A549 (cell line): ENCODE measurements at regions not wholly inside any gene's neighbourhood (a gene's known extent, or its start where the extent isn't known, plus 50 kb on each side); places are given as distances from the start of the nearest gene placed in this dataset.

ENCODE experiments used
- CHD2 ChIP-seq: fragments of 150-350 bp; IDR thresholded peaks from 2 replicates; pipeline ENCODE4 v1.6.1; 2014; ENCODE audit warnings: low read length; ENCODE audit not compliant: partially characterized antibody
- CHD4 ChIP-seq: fragments of 200-600 bp; sonication (generic); IDR thresholded peaks from 2 replicates; pipeline ENCODE4 v1.6.1; 2016; ENCODE audit warnings: antibody characterized with exemption, mild to moderate bottlenecking, borderline replicate concordance
- EP300 ChIP-seq, 2 experiments: fragments of >200 bp; sonication (Bioruptor Twin); formaldehyde crosslinking; IDR thresholded peaks; 2 replicates in 1 of 2; 3 replicates in 1 of 2; pipeline ENCODE4 v1.6.1; 2016 to 2017
- MAFK ChIP-seq: fragments of 450-650 bp; IDR thresholded peaks from 2 replicates; pipeline ENCODE4 v1.6.1; 2014; ENCODE audit not compliant: partially characterized antibody
- POLR2A ChIP-seq: IDR thresholded peaks from 2 replicates; pipeline ENCODE4 v1.6.1; 2012; ENCODE audit warnings: mild to moderate bottlenecking, low read length
- TF ChIP-seq, protein P1 (sequence below): fragments of >200 bp; sonication (Bioruptor Twin); formaldehyde crosslinking; IDR thresholded peaks from 3 replicates; pipeline ENCODE4 v1.6.1; 2016
- TF ChIP-seq, protein P2 (sequence below): fragments of >200 bp; sonication (Bioruptor Twin); formaldehyde crosslinking; IDR thresholded peaks from 3 replicates; pipeline ENCODE4 v1.5.1; 2016

DNA sequence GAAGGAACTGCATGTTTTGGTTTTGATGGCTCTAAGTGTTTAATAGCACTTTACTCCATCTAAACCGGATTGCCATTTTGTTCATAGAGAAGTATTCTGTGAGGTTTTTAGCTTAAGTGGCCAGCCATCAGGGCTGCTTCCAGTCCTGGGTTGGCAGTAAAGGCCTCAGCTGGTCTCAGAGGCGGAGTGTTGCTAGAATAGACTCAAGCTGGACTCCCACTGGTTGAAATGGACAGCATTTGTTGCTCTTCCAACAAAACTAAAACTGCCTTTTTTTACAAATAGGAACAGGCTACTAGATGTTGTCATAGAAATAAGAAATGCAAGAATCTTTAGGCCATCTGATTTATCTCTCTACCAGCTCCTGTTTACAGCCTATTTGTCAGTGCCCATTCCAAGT lies 126.4 kb downstream of the MAIP1 start:
- TF ChIP-seq, protein P1, sequence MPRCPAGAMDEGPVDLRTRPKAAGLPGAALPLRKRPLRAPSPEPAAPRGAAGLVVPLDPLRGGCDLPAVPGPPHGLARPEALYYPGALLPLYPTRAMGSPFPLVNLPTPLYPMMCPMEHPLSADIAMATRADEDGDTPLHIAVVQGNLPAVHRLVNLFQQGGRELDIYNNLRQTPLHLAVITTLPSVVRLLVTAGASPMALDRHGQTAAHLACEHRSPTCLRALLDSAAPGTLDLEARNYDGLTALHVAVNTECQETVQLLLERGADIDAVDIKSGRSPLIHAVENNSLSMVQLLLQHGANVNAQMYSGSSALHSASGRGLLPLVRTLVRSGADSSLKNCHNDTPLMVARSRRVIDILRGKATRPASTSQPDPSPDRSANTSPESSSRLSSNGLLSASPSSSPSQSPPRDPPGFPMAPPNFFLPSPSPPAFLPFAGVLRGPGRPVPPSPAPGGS, result no peak
- TF ChIP-seq, protein P2, sequence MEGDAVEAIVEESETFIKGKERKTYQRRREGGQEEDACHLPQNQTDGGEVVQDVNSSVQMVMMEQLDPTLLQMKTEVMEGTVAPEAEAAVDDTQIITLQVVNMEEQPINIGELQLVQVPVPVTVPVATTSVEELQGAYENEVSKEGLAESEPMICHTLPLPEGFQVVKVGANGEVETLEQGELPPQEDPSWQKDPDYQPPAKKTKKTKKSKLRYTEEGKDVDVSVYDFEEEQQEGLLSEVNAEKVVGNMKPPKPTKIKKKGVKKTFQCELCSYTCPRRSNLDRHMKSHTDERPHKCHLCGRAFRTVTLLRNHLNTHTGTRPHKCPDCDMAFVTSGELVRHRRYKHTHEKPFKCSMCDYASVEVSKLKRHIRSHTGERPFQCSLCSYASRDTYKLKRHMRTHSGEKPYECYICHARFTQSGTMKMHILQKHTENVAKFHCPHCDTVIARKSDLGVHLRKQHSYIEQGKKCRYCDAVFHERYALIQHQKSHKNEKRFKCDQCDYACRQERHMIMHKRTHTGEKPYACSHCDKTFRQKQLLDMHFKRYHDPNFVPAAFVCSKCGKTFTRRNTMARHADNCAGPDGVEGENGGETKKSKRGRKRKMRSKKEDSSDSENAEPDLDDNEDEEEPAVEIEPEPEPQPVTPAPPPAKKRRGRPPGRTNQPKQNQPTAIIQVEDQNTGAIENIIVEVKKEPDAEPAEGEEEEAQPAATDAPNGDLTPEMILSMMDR, result no peak
- TF ChIP-seq CHD4, result no peak
- no peak for TF ChIP-seq EP300 (IDR thresholded peaks at IDR 0.05)
- TF ChIP-seq POLR2A, result no peak
- no peak for TF ChIP-seq CHD2
- no peak for TF ChIP-seq MAFK
